SK-N-SH treated with all-trans-retinoic acid at 6 μM for 48 hours (cell line): ENCODE measurements at regions not wholly inside any gene's neighbourhood (a gene's known extent, or its start where the extent isn't known, plus 50 kb on each side); places are given as distances from the start of the nearest gene placed in this dataset.

Source experiments
- ARNTL ChIP-seq: fragments of 450-650 bp; formaldehyde crosslinking; IDR thresholded peaks from 2 replicates; pipeline ENCODE4 v1.5.0; 2020; ENCODE audit warnings: low read depth, mild to moderate bottlenecking, moderate library complexity, borderline replicate concordance
- BACH2 ChIP-seq: fragments of 250-450 bp; sonication (Bioruptor Pico); IDR thresholded peaks from 2 replicates; pipeline ENCODE4 v1.9.0; 2021; ENCODE audit warnings: mild to moderate bottlenecking, borderline replicate concordance
- CSDC2 ChIP-seq: fragments of 250-450 bp; sonication (Bioruptor Pico); IDR thresholded peaks from 2 replicates; pipeline ENCODE4 v1.5.0; 2020; ENCODE audit warnings: mild to moderate bottlenecking, moderate library complexity
- GLIS3 ChIP-seq: fragments of 250-450 bp; sonication (Bioruptor Pico); IDR thresholded peaks from 2 replicates; pipeline ENCODE4 v1.5.0; 2020; ENCODE audit warnings: mild to moderate bottlenecking, moderate library complexity
- OSR1 ChIP-seq: fragments of 250-450 bp; sonication (Bioruptor Pico); IDR thresholded peaks from 2 replicates; pipeline ENCODE4 v1.8.0; 2022; ENCODE audit warnings: moderate library complexity, mild to moderate bottlenecking, inconsistent platforms
- ZC3H10 ChIP-seq: fragments of 250-450 bp; sonication (Bioruptor Pico); IDR thresholded peaks from 2 replicates; pipeline ENCODE4 v1.5.1; 2021; ENCODE audit warnings: mild to moderate bottlenecking, moderate library complexity
- ZFP30 ChIP-seq: fragments of 450-650 bp; formaldehyde crosslinking; IDR thresholded peaks from 2 replicates; pipeline ENCODE4 v1.5.0; 2022; ENCODE audit warnings: mild to moderate bottlenecking, moderate library complexity
- ZNF70 ChIP-seq: fragments of 450-650 bp; formaldehyde crosslinking; IDR thresholded peaks from 2 replicates; pipeline ENCODE4 v1.5.0; 2020; ENCODE audit warnings: mild to moderate bottlenecking, moderate library complexity
- ZNF8 ChIP-seq: fragments of 450-650 bp; formaldehyde crosslinking; IDR thresholded peaks from 2 replicates; pipeline ENCODE4 v1.5.0; 2020; ENCODE audit warnings: mild to moderate bottlenecking, moderate library complexity
- TF ChIP-seq, protein P1 (sequence below): fragments of 250-450 bp; sonication (Bioruptor Pico); IDR thresholded peaks from 2 replicates; pipeline ENCODE4 v1.8.0; 2021; ENCODE audit warnings: low read depth, mild to moderate bottlenecking, moderate library complexity, borderline replicate concordance
- TF ChIP-seq, protein P2 (sequence below): fragments of 250-450 bp; sonication (Bioruptor Pico); IDR thresholded peaks from 2 replicates; pipeline ENCODE4 v1.8.0; 2020; ENCODE audit warnings: mild to moderate bottlenecking, moderate library complexity, borderline replicate concordance
- TF ChIP-seq, protein P3 (sequence below): fragments of 250-450 bp; sonication (Bioruptor Pico); IDR thresholded peaks from 2 replicates; pipeline ENCODE4 v1.5.1; 2020; ENCODE audit warnings: low read depth, mild to moderate bottlenecking, moderate library complexity

DNA sequence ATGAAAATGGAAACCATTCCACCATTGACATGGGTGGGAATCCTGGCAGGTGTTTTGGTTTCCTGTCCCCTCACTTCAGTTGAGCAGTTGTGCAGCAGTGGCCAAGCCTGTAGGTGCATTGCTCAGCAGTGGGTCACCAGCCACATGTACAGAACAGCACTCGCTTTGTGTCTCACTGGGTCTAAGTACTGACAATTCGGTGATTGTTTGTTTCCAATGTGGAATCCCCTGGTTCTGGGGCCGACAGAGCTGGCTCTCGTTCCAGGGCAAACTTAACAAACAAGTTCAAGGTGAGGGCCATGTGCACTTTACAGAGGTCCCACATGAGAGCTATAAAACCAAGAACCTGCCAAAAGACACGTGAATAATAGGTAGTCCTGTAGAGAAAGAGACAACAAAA, 54.1 kb upstream of the SPATA13 start:
- no peak for TF ChIP-seq ZNF8 (CRISPR knock-in tag)
- TF ChIP-seq OSR1 (CRISPR knock-in tag), result no peak
- no peak for TF ChIP-seq ZC3H10 (CRISPR knock-in tag)
- no peak for TF ChIP-seq ARNTL (CRISPR knock-in tag)
- TF ChIP-seq, protein P1, sequence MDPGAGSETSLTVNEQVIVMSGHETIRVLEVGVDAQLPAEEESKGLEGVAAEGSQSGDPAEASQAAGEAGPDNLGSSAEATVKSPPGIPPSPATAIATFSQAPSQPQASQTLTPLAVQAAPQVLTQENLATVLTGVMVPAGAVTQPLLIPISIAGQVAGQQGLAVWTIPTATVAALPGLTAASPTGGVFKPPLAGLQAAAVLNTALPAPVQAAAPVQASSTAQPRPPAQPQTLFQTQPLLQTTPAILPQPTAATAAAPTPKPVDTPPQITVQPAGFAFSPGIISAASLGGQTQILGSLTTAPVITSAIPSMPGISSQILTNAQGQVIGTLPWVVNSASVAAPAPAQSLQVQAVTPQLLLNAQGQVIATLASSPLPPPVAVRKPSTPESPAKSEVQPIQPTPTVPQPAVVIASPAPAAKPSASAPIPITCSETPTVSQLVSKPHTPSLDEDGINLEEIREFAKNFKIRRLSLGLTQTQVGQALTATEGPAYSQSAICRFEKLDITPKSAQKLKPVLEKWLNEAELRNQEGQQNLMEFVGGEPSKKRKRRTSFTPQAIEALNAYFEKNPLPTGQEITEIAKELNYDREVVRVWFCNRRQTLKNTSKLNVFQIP, result no peak
- TF ChIP-seq, protein P2, sequence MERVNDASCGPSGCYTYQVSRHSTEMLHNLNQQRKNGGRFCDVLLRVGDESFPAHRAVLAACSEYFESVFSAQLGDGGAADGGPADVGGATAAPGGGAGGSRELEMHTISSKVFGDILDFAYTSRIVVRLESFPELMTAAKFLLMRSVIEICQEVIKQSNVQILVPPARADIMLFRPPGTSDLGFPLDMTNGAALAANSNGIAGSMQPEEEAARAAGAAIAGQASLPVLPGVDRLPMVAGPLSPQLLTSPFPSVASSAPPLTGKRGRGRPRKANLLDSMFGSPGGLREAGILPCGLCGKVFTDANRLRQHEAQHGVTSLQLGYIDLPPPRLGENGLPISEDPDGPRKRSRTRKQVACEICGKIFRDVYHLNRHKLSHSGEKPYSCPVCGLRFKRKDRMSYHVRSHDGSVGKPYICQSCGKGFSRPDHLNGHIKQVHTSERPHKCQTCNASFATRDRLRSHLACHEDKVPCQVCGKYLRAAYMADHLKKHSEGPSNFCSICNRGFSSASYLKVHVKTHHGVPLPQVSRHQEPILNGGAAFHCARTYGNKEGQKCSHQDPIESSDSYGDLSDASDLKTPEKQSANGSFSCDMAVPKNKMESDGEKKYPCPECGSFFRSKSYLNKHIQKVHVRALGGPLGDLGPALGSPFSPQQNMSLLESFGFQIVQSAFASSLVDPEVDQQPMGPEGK (CRISPR knock-in tag), result no peak
- TF ChIP-seq BACH2 (CRISPR knock-in tag), result no peak
- no peak for TF ChIP-seq CSDC2
- no peak for TF ChIP-seq ZFP30 (CRISPR knock-in tag)
- no peak for TF ChIP-seq ZNF70
- TF ChIP-seq, protein P3, sequence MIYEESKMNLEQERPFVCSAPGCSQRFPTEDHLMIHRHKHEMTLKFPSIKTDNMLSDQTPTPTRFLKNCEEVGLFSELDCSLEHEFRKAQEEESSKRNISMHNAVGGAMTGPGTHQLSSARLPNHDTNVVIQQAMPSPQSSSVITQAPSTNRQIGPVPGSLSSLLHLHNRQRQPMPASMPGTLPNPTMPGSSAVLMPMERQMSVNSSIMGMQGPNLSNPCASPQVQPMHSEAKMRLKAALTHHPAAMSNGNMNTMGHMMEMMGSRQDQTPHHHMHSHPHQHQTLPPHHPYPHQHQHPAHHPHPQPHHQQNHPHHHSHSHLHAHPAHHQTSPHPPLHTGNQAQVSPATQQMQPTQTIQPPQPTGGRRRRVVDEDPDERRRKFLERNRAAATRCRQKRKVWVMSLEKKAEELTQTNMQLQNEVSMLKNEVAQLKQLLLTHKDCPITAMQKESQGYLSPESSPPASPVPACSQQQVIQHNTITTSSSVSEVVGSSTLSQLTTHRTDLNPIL (CRISPR knock-in tag), result no peak
- TF ChIP-seq GLIS3, result no peak
